Loucy (cell line): ENCODE measurements at regions not wholly inside any gene's neighbourhood (a gene's known extent, or its start where the extent isn't known, plus 50 kb on each side); places are given as distances from the start of the nearest gene placed in this dataset.

ENCODE experiments used
- EZH2phosphoT487 ChIP-seq: fragments of 200-600 bp; IDR thresholded peaks from 2 replicates; pipeline ENCODE4 v1.6.1; 2018; ENCODE audit warnings: antibody characterized with exemption, mild to moderate bottlenecking, moderate library complexity, borderline replicate concordance
- TF ChIP-seq, protein P1 (sequence below): fragments of 200-600 bp; sonication (generic); conservative IDR thresholded peaks from 2 replicates; pipeline ENCODE4 v1.5.1; 2014; ENCODE audit warnings: mild to moderate bottlenecking, antibody characterized with exemption, low read length

DNA sequence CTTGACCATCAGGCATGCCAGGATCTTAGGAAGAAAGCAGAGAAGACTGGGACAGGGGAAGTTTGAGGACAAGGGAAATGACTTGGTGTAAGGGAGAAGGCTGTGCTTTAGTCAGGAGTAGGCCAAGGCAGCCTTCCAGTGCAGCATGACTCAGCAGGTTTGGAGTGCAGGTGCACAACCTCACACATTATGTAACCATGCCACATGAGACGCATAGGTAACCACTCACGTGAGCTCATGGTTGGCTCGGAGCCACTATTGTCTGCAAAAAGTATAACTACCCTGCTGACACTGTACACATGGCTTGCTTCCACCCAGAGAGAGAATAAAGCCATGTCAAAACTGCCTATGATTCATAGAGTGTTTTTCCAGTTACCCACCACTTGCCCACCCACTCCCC, 715.9 kb downstream of the SMARCA1 start:
- TF ChIP-seq, protein P1, sequence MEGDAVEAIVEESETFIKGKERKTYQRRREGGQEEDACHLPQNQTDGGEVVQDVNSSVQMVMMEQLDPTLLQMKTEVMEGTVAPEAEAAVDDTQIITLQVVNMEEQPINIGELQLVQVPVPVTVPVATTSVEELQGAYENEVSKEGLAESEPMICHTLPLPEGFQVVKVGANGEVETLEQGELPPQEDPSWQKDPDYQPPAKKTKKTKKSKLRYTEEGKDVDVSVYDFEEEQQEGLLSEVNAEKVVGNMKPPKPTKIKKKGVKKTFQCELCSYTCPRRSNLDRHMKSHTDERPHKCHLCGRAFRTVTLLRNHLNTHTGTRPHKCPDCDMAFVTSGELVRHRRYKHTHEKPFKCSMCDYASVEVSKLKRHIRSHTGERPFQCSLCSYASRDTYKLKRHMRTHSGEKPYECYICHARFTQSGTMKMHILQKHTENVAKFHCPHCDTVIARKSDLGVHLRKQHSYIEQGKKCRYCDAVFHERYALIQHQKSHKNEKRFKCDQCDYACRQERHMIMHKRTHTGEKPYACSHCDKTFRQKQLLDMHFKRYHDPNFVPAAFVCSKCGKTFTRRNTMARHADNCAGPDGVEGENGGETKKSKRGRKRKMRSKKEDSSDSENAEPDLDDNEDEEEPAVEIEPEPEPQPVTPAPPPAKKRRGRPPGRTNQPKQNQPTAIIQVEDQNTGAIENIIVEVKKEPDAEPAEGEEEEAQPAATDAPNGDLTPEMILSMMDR = no peak
- no peak for TF ChIP-seq EZH2phosphoT487
